Osteocyte (in vitro differentiated cells): ENCODE measurements at regions not wholly inside any gene's neighbourhood (a gene's known extent, or its start where the extent isn't known, plus 50 kb on each side); places are given as distances from the start of the nearest gene placed in this dataset.

Experiments
- DNase-seq: peaks from one replicate; pipeline ENCODE4 v3.0.0; 2021; ENCODE audit warnings: mixed read lengths; ENCODE audit not compliant: unreplicated experiment; ENCODE audit errors: extremely low spot score
- H3K27ac Mint-ChIP-seq: one replicate; pipeline ENCODE4 v1.8.0; 2021; ENCODE audit warnings: mild to moderate bottlenecking, mixed read lengths; ENCODE audit not compliant: unreplicated experiment
- H3K27me3 Mint-ChIP-seq: one replicate; pipeline ENCODE4 v1.8.0; 2021; ENCODE audit warnings: mixed read lengths; ENCODE audit not compliant: unreplicated experiment
- H3K36me3 Mint-ChIP-seq: one replicate; pipeline ENCODE4 v1.8.0; 2021; ENCODE audit warnings: mixed read lengths; ENCODE audit not compliant: unreplicated experiment
- H3K4me1 Mint-ChIP-seq: one replicate; pipeline ENCODE4 v1.8.0; 2021; ENCODE audit warnings: mixed read lengths; ENCODE audit not compliant: unreplicated experiment
- H3K4me3 Mint-ChIP-seq: one replicate; pipeline ENCODE4 v1.8.0; 2021; ENCODE audit warnings: mild to moderate bottlenecking, moderate library complexity, mixed read lengths; ENCODE audit not compliant: unreplicated experiment
- H3K9me3 Mint-ChIP-seq: one replicate; pipeline ENCODE4 v1.8.0; 2021; ENCODE audit warnings: mixed read lengths; ENCODE audit not compliant: unreplicated experiment
- TF ChIP-seq, protein P1 (sequence below): fragments of 200-600 bp; sonication (generic); IDR thresholded peaks from 2 replicates; pipeline ENCODE4 v1.5.0; 2021; ENCODE audit warnings: antibody characterized with exemption, mild to moderate bottlenecking, moderate library complexity

GRCh38 chr9:99282406-99282805 lies 60.3 kb downstream of the SEC61B start:
- Mint-ChIP-seq H3K9me3 (peaks cover 2% of the 10 kb centered on the region), H3K27me3 (peaks cover 14% of the 10 kb centered on the region), H3K36me3 (no peaks in the 10 kb centered on the region), H3K27ac (no peak overlapping the region), H3K4me3 (no peak overlapping the region), H3K4me1 (peaks cover 3% of the 10 kb centered on the region)
- DNase-seq: no peak
- TF ChIP-seq, protein P1, sequence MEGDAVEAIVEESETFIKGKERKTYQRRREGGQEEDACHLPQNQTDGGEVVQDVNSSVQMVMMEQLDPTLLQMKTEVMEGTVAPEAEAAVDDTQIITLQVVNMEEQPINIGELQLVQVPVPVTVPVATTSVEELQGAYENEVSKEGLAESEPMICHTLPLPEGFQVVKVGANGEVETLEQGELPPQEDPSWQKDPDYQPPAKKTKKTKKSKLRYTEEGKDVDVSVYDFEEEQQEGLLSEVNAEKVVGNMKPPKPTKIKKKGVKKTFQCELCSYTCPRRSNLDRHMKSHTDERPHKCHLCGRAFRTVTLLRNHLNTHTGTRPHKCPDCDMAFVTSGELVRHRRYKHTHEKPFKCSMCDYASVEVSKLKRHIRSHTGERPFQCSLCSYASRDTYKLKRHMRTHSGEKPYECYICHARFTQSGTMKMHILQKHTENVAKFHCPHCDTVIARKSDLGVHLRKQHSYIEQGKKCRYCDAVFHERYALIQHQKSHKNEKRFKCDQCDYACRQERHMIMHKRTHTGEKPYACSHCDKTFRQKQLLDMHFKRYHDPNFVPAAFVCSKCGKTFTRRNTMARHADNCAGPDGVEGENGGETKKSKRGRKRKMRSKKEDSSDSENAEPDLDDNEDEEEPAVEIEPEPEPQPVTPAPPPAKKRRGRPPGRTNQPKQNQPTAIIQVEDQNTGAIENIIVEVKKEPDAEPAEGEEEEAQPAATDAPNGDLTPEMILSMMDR: no peak

DNA sequence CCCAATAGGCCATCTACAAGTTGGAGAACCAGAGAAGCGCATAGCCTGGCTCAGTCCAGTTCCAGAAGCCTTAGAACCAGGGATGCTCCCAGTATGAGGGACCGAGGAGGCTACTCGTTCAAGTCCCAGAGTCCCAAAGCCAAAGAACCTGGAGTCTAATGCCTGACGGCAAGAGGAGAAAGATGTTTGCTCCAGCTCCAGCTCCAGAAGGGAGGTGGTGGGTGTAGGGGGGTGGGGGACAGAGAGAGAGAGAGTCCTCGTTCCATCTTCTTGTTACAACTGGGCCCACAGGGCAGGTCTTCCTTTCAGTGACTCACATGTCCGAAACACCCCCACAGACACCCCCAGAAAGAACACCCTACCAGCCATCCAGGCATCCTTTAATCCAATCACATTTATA lies 63.9 kb downstream of the SEC61B start:
- Mint-ChIP-seq H3K4me3 (no peak overlapping the region), H3K36me3 (no peaks in the 10 kb centered on the region)

DNA sequence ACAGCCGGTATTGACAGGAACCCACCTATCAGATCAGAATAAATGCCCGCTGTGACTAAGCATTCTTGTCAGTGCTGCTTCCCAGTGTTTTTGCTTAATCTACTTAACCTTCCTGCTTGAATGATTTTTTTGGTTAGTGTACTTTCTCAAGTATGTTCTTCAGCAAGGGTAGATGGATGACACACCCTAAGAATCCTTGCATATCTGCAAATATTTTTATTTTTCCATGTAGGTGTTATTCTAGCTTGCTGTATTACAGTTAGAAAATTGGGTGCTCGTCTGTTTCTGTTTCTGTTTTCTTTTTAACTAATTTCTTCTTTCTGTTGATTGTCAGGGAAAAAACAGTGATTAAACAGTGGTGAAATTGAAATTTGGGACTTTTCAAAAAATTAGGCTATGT lies 64.5 kb downstream of the SEC61B start:
- no peaks in the 10 kb centered on the region for H3K9me3 Mint-ChIP-seq

More for the DNA sequence above, 63.9 kb downstream of the SEC61B start:
- Mint-ChIP-seq H3K4me1 (peaks cover 3% of the 10 kb centered on the region), H3K9me3 (no peaks in the 10 kb centered on the region), H3K27ac (no peak overlapping the region), H3K27me3 (peaks cover 11% of the 10 kb centered on the region)
- peak; percentile 65 for DNase-seq
- TF ChIP-seq, protein P1: no peak

DNA sequence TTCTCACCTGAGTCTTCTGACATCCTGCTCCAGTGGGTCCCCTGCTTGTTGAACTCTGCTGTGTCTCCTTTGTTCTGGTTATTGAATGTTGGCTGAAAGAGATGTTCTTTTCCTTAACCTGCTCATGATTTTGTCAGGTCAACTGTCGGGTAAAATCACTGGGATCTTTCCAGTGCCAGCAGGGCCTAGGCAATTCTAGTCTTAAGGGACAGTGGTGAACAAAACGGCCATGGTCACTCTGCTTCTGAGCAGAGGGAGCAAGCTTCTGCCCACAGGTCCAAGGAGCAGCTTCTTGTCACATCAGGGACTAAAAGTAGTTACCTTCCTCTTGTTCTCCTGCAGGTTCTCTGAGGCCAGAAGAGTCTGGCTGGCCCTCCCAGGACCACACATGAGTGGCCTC lies 65.6 kb downstream of the SEC61B start:
- H3K27me3 Mint-ChIP-seq: peaks cover 18% of the 10 kb centered on the region
- peak; percentile 46 for DNase-seq
- peaks cover 3% of the 10 kb centered on the region for H3K4me1 Mint-ChIP-seq
- no peaks in the 10 kb centered on the region for H3K36me3 Mint-ChIP-seq
- no peaks in the 10 kb centered on the region for H3K9me3 Mint-ChIP-seq
- H3K4me3 Mint-ChIP-seq: no peak overlapping the region
- TF ChIP-seq, protein P1: no peak
- no peak overlapping the region for H3K27ac Mint-ChIP-seq

More for the DNA sequence above, 64.5 kb downstream of the SEC61B start:
- TF ChIP-seq, protein P1: no peak
- Mint-ChIP-seq H3K27ac (no peak overlapping the region), H3K27me3 (peaks cover 12% of the 10 kb centered on the region), H3K4me3 (no peak overlapping the region), H3K36me3 (no peaks in the 10 kb centered on the region), H3K4me1 (peaks cover 3% of the 10 kb centered on the region)
- DNase-seq: no peak

- DNase-seq: peak; percentile 64
- no peaks in the 10 kb centered on the region for H3K9me3 Mint-ChIP-seq
- no peak overlapping the region for H3K4me3 Mint-ChIP-seq
- H3K4me1 Mint-ChIP-seq: peaks cover 3% of the 10 kb centered on the region
- TF ChIP-seq, protein P1: no peak
- H3K27ac Mint-ChIP-seq: no peak overlapping the region
- no peaks in the 10 kb centered on the region for H3K36me3 Mint-ChIP-seq
- H3K27me3 Mint-ChIP-seq: peaks cover 19% of the 10 kb centered on the region
These were observed 66.7 kb downstream of the SEC61B start for GRCh38 chr9:99288830-99289229.
